Liver (tissue), 8 donors: ENCODE measurements at regions not wholly inside any gene's neighbourhood (a gene's known extent, or its start where the extent isn't known, plus 50 kb on each side); places are given as distances from the start of the nearest gene placed in this dataset.

Experiments
- DNase-seq: peaks from one replicate; pipeline ENCODE4 v3.0.0-alpha.2; 2017; ENCODE audit warnings: low spot score
- H3K27ac ChIP-seq, 2 donors: one replicate each; pipeline ENCODE4 v1.7.0; 2013; ENCODE audit warnings: inconsistent platforms in 2 of 2, low read length in 2 of 2, control low read depth in 1 of 2, low read depth in 1 of 2, mild to moderate bottlenecking in 1 of 2
- H3K27me3 ChIP-seq, 4 donors: one replicate each; pipeline versions ENCODE4 v1.6.1 to v1.7.0; 2013; ENCODE audit warnings: low read length in 3 of 4, inconsistent platforms in 1 of 4, mild to moderate bottlenecking in 1 of 4, moderate library complexity in 1 of 4; ENCODE audit not compliant: control insufficient read depth in 4 of 4, insufficient read depth in 4 of 4
- H3K36me3 ChIP-seq, 4 donors: one replicate each; pipeline versions ENCODE4 v1.6.1 to v1.7.0; 2013; ENCODE audit warnings: low read length in 3 of 4, mild to moderate bottlenecking in 3 of 4, low read depth in 1 of 4, moderate library complexity in 1 of 4; ENCODE audit not compliant: control insufficient read depth in 4 of 4, insufficient read depth in 3 of 4
- H3K4me1 ChIP-seq, 4 donors: one replicate each; pipeline versions ENCODE4 v1.6.1 to v1.7.0; 2013; ENCODE audit warnings: low read length in 3 of 4, mild to moderate bottlenecking in 3 of 4, moderate library complexity in 1 of 4; ENCODE audit not compliant: control insufficient read depth in 4 of 4, insufficient read depth in 4 of 4
- H3K4me3 ChIP-seq, 3 donors: one replicate each; pipeline versions ENCODE4 v1.6.1 to v1.7.0; 2013; ENCODE audit warnings: low read length in 3 of 3, control low read depth in 1 of 3, low read depth in 1 of 3, mild to moderate bottlenecking in 1 of 3
- H3K9ac ChIP-seq, 2 donors: one replicate each; pipeline ENCODE4 v1.7.0; 2013; ENCODE audit warnings: low read length in 2 of 2, mild to moderate bottlenecking in 2 of 2, moderate library complexity in 2 of 2, control low read depth in 1 of 2, low read depth in 1 of 2
- H3K9me3 ChIP-seq, 4 donors: one replicate each; pipeline versions ENCODE4 v1.6.1 to v1.7.0; 2013; ENCODE audit warnings: low read length in 3 of 4; ENCODE audit not compliant: control insufficient read depth in 4 of 4
- FOXA1 ChIP-seq: IDR thresholded peaks from 2 replicates; pipeline ENCODE4 v1.6.1; 2016; ENCODE audit warnings: antibody characterized with exemption
- FOXA2 ChIP-seq: IDR thresholded peaks from 2 replicates; pipeline ENCODE4 v1.6.1; 2016; ENCODE audit warnings: antibody characterized with exemption
- HNF4A ChIP-seq, 2 donors: conservative IDR thresholded peaks; 2 replicates each; pipeline ENCODE4 v1.6.1; 2016; ENCODE audit warnings: antibody characterized with exemption in 2 of 2, mild to moderate bottlenecking in 2 of 2
- HNF4G ChIP-seq: IDR thresholded peaks from 2 replicates; pipeline ENCODE4 v1.6.1; 2016; ENCODE audit warnings: antibody characterized with exemption
- JUND ChIP-seq, 2 donors: IDR thresholded peaks; 2 replicates each; pipeline ENCODE4 v1.6.1; 2016; ENCODE audit warnings: antibody characterized with exemption in 2 of 2
- RAD21 ChIP-seq, 2 donors: IDR thresholded peaks; 2 replicates each; pipeline ENCODE4 v1.6.1; 2016; ENCODE audit warnings: antibody characterized with exemption in 2 of 2, mild to moderate bottlenecking in 2 of 2
- RXRA ChIP-seq, 2 donors: IDR thresholded peaks; 2 replicates each; pipeline ENCODE4 v1.6.1; 2017 to 2018; ENCODE audit warnings: antibody characterized with exemption in 2 of 2, mild to moderate bottlenecking in 1 of 2
- SP1 ChIP-seq: IDR thresholded peaks from 2 replicates; pipeline ENCODE4 v1.6.1; 2018; ENCODE audit warnings: antibody characterized with exemption, mild to moderate bottlenecking
- TAF1 ChIP-seq: conservative IDR thresholded peaks from 2 replicates; pipeline ENCODE4 v1.6.1; 2016; ENCODE audit warnings: antibody characterized with exemption, mild to moderate bottlenecking
- YY1 ChIP-seq: IDR thresholded peaks from 2 replicates; pipeline ENCODE4 v1.6.1; 2016; ENCODE audit warnings: antibody characterized with exemption, mild to moderate bottlenecking
- WGBS: extraction: QIAGEN DNeasy Blood & Tissue Kit; methylation state at CpG from one replicate; pipeline ENCODE4 v1.1.7; 2013; 5-methylcytosine and 5-hydroxymethylcytosine counted together
- TF ChIP-seq, protein P1 (sequence below): fragments of 150-350 bp; IDR thresholded peaks from 2 replicates; pipeline ENCODE4 v1.5.1; 2017; ENCODE audit warnings: improper control_type of control experiment, low read depth, low read length; ENCODE audit not compliant: missing input control
- TF ChIP-seq, protein P2 (sequence below): IDR thresholded peaks from 2 replicates; pipeline ENCODE4 v1.6.1; 2016; ENCODE audit warnings: antibody characterized with exemption
- TF ChIP-seq, protein P3 (sequence below): IDR thresholded peaks from 2 replicates; pipeline ENCODE4 v1.6.1; 2016; ENCODE audit warnings: antibody characterized with exemption
- donor health status: healthy.
- donor health status: healthy.
- donor health status: healthy.
- donor health status: healthy.
- donor health status: healthy.

DNA sequence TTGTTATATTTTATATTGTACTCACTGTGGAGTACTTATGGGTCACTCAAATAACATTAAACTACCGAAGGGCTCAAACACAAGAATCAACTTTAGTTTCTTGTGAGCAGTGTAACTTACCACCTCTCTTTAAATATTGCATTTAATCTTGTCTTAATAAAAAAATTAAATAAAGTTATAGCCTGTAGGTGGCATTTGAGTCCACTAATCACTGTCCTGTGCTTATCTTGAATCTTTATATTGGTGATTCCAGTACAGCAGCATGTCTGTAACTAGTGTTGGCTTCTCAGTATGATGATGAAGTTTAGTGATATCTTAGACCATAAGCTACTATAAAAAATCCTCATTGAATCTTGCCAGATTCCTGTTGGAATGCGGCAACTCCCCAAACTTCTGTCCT, 313.8 kb downstream of the FAM170A start:
- no peaks in the 10 kb centered on the region for H3K36me3 ChIP-seq
- H3K27ac ChIP-seq, result no peak overlapping the region
- DNase-seq, result no peak
- peaks cover 0 to 2% (median 0%) of the 10 kb centered on the region in 4 donors for H3K9me3 ChIP-seq
- H3K9ac ChIP-seq, result no peak overlapping the region
- H3K4me3 ChIP-seq, result no peak overlapping the region
- H3K27me3 ChIP-seq, result peaks cover 0 to 5% (median 0%) of the 10 kb centered on the region in 4 donors
- 75% methylated on average over 2 of the region's 2 CpGs for WGBS
- TF ChIP-seq RAD21 (IDR thresholded peaks at IDR 0.05) (peak; percentile 65 to 68), YY1 (no peak)
- TF ChIP-seq, protein P1, sequence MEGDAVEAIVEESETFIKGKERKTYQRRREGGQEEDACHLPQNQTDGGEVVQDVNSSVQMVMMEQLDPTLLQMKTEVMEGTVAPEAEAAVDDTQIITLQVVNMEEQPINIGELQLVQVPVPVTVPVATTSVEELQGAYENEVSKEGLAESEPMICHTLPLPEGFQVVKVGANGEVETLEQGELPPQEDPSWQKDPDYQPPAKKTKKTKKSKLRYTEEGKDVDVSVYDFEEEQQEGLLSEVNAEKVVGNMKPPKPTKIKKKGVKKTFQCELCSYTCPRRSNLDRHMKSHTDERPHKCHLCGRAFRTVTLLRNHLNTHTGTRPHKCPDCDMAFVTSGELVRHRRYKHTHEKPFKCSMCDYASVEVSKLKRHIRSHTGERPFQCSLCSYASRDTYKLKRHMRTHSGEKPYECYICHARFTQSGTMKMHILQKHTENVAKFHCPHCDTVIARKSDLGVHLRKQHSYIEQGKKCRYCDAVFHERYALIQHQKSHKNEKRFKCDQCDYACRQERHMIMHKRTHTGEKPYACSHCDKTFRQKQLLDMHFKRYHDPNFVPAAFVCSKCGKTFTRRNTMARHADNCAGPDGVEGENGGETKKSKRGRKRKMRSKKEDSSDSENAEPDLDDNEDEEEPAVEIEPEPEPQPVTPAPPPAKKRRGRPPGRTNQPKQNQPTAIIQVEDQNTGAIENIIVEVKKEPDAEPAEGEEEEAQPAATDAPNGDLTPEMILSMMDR, result peak; percentile 13
- H3K4me1 ChIP-seq, result no peaks in the 10 kb centered on the region

DNA sequence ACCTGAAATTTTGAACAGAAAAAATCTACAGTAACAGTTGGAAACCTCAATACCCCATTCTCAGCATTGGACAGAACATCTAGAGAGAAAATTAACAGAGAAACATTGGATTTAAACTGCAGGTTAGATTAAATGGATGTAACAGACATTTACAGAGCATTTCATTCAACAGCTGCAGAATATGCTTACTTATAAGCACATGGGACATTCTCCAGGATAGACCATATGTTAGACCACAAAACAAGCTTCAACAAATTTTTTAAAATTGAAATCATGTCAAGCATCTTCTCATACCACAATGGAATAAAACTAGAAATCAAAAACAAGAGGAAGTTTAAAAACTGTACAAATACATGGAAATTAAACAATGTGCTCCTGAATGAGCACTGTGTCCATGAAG, 316.3 kb downstream of the FAM170A start:
- no peak overlapping the region for H3K4me3 ChIP-seq
- DNase-seq, result no peak
- TF ChIP-seq RXRA (IDR thresholded peaks at IDR 0.05), result no peak
- TF ChIP-seq YY1, result no peak
- TF ChIP-seq HNF4A (conservative IDR thresholded peaks at IDR 0.05), result no peak
- TF ChIP-seq SP1, result no peak
- TF ChIP-seq RAD21 (IDR thresholded peaks at IDR 0.05), result no peak
- TF ChIP-seq, protein P1, result no peak
- TF ChIP-seq FOXA1, result no peak
- no peak for TF ChIP-seq FOXA2
- TF ChIP-seq, protein P2, sequence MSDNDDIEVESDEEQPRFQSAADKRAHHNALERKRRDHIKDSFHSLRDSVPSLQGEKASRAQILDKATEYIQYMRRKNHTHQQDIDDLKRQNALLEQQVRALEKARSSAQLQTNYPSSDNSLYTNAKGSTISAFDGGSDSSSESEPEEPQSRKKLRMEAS, result no peak
- TF ChIP-seq JUND (IDR thresholded peaks at IDR 0.05), result no peak
- TF ChIP-seq, protein P3, sequence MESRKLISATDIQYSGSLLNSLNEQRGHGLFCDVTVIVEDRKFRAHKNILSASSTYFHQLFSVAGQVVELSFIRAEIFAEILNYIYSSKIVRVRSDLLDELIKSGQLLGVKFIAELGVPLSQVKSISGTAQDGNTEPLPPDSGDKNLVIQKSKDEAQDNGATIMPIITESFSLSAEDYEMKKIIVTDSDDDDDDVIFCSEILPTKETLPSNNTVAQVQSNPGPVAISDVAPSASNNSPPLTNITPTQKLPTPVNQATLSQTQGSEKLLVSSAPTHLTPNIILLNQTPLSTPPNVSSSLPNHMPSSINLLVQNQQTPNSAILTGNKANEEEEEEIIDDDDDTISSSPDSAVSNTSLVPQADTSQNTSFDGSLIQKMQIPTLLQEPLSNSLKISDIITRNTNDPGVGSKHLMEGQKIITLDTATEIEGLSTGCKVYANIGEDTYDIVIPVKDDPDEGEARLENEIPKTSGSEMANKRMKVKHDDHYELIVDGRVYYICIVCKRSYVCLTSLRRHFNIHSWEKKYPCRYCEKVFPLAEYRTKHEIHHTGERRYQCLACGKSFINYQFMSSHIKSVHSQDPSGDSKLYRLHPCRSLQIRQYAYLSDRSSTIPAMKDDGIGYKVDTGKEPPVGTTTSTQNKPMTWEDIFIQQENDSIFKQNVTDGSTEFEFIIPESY, result no peak
- TF ChIP-seq HNF4G, result no peak
- no peak for TF ChIP-seq TAF1
- H3K9me3 ChIP-seq, result no peaks in the 10 kb centered on the region
- H3K36me3 ChIP-seq, result no peaks in the 10 kb centered on the region
- H3K4me1 ChIP-seq, result no peaks in the 10 kb centered on the region
- H3K27me3 ChIP-seq, result peaks cover 0 to 5% (median 0%) of the 10 kb centered on the region in 4 donors
- no peak overlapping the region for H3K9ac ChIP-seq
- H3K27ac ChIP-seq, result no peak overlapping the region

DNA sequence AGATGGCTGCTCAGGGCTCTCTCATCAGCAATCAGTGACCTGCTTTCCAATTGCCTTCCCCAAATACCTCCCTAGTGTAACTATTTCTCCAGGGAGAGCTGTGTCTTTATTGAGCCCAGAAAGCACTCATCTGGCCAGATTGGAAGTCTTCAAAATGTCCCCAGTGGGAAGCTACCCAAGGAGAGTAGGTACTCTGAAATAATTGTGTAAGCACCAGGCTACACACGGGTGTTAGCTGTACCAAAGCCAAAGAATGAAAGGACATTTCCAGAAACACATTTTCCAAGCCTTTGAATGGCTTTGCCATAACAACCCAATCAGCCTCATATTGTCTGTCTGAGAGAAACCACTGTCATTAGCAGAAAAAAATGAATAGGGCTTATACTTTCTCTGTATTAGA, 318.8 kb downstream of the FAM170A start:
- Histone ChIP-seq H3K27ac (no peak overlapping the region), H3K4me3 (no peak overlapping the region), H3K4me1 (no peaks in the 10 kb centered on the region), H3K9ac (no peak overlapping the region), H3K36me3 (no peaks in the 10 kb centered on the region), H3K27me3 (no peaks in the 10 kb centered on the region), H3K9me3 (no peaks in the 10 kb centered on the region)
- 49% methylated on average over 1 of the region's 1 CpG for WGBS
- no peak for DNase-seq
- TF ChIP-seq, protein P3, result no peak
- TF ChIP-seq, protein P2, result no peak
